ENCODE measurements at regions not wholly inside any gene's neighbourhood (a gene's known extent, or its start where the extent isn't known, plus 50 kb on each side); places are given as distances from the start of the nearest gene placed in this dataset.

GRCh38 chr16:35746963-35747657 is 2287.7 kb downstream of the TP53TG3F start:
- Histone ChIP-seq H3K9me1 (ENCODE audit: control insufficient read depth, extremely low read depth, insufficient read depth, low read length) (no peaks in the 10 kb centered on the region), H3K9ac (ENCODE audit: control insufficient read depth, extremely low read depth, insufficient read depth, low read length) (no peak overlapping the region), H3K27ac (ENCODE audit: control insufficient read depth, insufficient read depth, low read length) (no peak overlapping the region), H4K20me1 (ENCODE audit: control insufficient read depth, extremely low read depth, insufficient read depth, low read length) (no peaks in the 10 kb centered on the region), H3K9me3 (ENCODE audit: control insufficient read depth, low read depth, low read length) (peaks cover 3% of the 10 kb centered on the region), H3K79me2 (ENCODE audit: control insufficient read depth, insufficient read depth, low read length) (no peaks in the 10 kb centered on the region), H2AFZ (ENCODE audit: control insufficient read depth, low read length) (no peak overlapping the region), H3K4me1 (ENCODE audit: control insufficient read depth, extremely low read depth, insufficient read depth, low read length) (peaks cover 17% of the 10 kb centered on the region), H3K4me3 (ENCODE audit: control insufficient read depth in 2 of 3, extremely low read depth in 1 of 3, insufficient read depth in 2 of 3, low read depth in 1 of 3, low read length in 3 of 3) (no peak overlapping the region), H3K27me3 (ENCODE audit: control insufficient read depth, extremely low read depth, insufficient read depth, low read length) (no peaks in the 10 kb centered on the region), H3K36me3 (ENCODE audit: control insufficient read depth in 2 of 2, extremely low read depth in 1 of 2, insufficient read depth in 2 of 2, low read length in 2 of 2) (no peaks in the 10 kb centered on the region), H3K4me2 (ENCODE audit: control insufficient read depth, extremely low read depth, insufficient read depth, low read depth, low read length) (no peak overlapping the region)
- FAIRE-seq = no peak
- no peak for DNase-seq (ENCODE audit: low read depth, low spot score)
- TF ChIP-seq, protein P1, sequence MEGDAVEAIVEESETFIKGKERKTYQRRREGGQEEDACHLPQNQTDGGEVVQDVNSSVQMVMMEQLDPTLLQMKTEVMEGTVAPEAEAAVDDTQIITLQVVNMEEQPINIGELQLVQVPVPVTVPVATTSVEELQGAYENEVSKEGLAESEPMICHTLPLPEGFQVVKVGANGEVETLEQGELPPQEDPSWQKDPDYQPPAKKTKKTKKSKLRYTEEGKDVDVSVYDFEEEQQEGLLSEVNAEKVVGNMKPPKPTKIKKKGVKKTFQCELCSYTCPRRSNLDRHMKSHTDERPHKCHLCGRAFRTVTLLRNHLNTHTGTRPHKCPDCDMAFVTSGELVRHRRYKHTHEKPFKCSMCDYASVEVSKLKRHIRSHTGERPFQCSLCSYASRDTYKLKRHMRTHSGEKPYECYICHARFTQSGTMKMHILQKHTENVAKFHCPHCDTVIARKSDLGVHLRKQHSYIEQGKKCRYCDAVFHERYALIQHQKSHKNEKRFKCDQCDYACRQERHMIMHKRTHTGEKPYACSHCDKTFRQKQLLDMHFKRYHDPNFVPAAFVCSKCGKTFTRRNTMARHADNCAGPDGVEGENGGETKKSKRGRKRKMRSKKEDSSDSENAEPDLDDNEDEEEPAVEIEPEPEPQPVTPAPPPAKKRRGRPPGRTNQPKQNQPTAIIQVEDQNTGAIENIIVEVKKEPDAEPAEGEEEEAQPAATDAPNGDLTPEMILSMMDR (optimal IDR thresholded peaks at IDR 0.05 in 1 of 3, IDR thresholded peaks at IDR 0.05 in 1 of 3, conservative IDR thresholded peaks at IDR 0.05 in 1 of 3; ENCODE audit: extremely low read depth in 1 of 3, insufficient read depth in 2 of 3, low read length in 3 of 3) = no peak
- TF ChIP-seq EZH2 (IDR thresholded peaks at IDR 0.05; ENCODE audit: low read length) = no peak
- dilution Hi-C loops (cut with MboI; ENCODE audit: extremely low pct_ligation_motif_present, low sequenced_read_pairs) = no loop called here

DNA sequence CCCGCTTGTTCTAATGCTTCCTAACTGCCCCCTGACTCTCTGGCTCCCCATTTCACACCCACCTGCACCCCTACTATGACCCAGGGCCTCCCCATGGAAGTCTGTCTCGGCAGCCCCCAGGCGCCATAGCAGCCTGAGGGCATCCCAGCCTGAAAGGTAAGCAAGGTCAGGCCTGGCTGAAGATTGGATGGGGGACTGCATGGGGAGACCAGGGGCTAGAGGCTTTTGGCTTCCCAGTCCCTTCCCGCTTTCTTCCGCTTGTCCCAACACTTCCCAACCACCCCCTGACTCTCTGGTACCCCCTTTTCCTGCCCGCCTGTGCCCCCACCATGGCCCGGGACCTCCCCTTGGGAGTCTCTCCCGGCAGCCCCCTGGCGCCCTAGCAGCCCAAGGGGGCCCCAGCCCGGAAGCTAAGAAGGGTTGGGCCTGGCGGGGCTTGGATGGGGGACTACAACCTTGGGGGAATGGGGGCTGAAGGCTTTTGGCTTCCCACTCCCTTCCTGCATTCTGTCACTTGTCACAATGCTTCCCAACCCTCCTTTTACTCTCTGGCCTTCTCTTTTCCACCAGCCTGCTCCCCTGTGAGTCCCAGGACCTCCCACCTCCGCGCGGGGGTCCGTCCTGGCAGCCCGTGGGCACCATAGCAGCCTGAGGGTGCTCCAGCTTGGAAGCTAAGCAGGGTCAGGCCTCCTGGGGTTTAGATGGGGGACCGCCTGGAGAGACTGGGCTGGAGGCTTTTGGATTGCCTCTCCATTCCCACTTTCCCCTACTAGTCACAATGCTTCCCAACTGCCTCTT is 2288.4 kb downstream of the TP53TG3F start:
- Histone ChIP-seq H3K9ac (ENCODE audit: control insufficient read depth, extremely low read depth, insufficient read depth, low read length) (no peak overlapping the region), H3K27ac (ENCODE audit: control insufficient read depth, insufficient read depth, low read length) (no peak overlapping the region), H3K4me2 (ENCODE audit: control insufficient read depth, extremely low read depth, insufficient read depth, low read depth, low read length) (no peak overlapping the region), H3K4me3 (ENCODE audit: control insufficient read depth in 2 of 3, extremely low read depth in 1 of 3, insufficient read depth in 2 of 3, low read depth in 1 of 3, low read length in 3 of 3) (no peak overlapping the region), H3K9me1 (ENCODE audit: control insufficient read depth, extremely low read depth, insufficient read depth, low read length) (no peaks in the 10 kb centered on the region), H3K4me1 (ENCODE audit: control insufficient read depth, extremely low read depth, insufficient read depth, low read length) (peaks cover 17% of the 10 kb centered on the region), H3K36me3 (ENCODE audit: control insufficient read depth in 2 of 2, extremely low read depth in 1 of 2, insufficient read depth in 2 of 2, low read length in 2 of 2) (no peaks in the 10 kb centered on the region), H3K79me2 (ENCODE audit: control insufficient read depth, insufficient read depth, low read length) (no peaks in the 10 kb centered on the region), H3K9me3 (ENCODE audit: control insufficient read depth, low read depth, low read length) (peaks cover 3% of the 10 kb centered on the region), H3K27me3 (ENCODE audit: control insufficient read depth, extremely low read depth, insufficient read depth, low read length) (no peaks in the 10 kb centered on the region), H2AFZ (ENCODE audit: control insufficient read depth, low read length) (no peak overlapping the region), H4K20me1 (ENCODE audit: control insufficient read depth, extremely low read depth, insufficient read depth, low read length) (no peaks in the 10 kb centered on the region)
- dilution Hi-C loops (cut with MboI; ENCODE audit: extremely low pct_ligation_motif_present, low sequenced_read_pairs) = no loop called here
- no peak for TF ChIP-seq EZH2 (IDR thresholded peaks at IDR 0.05; ENCODE audit: low read length)
- TF ChIP-seq, protein P1 (optimal IDR thresholded peaks at IDR 0.05 in 1 of 3, IDR thresholded peaks at IDR 0.05 in 1 of 3, conservative IDR thresholded peaks at IDR 0.05 in 1 of 3; ENCODE audit: extremely low read depth in 1 of 3, insufficient read depth in 2 of 3, low read length in 3 of 3) = no peak
- FAIRE-seq (no peak), DNase-seq (ENCODE audit: low read depth, low spot score) (no peak)

All from keratinocyte (primary cell).